ENCODE measurements at regions not wholly inside any gene's neighbourhood (a gene's known extent, or its start where the extent isn't known, plus 50 kb on each side); places are given as distances from the start of the nearest gene placed in this dataset.

- Histone ChIP-seq H3K79me2 (no peaks in the 10 kb centered on the region), H3K27me3 (no peaks in the 10 kb centered on the region), H2AFZ (no peak overlapping the region), H3K9me2 (replicated peaks; ENCODE audit: insufficient read depth) (no peaks in the 10 kb centered on the region), H3K4me1 (ENCODE audit: insufficient read depth) (no peaks in the 10 kb centered on the region), H3K4me2 (no peak overlapping the region), H4K20me1 (ENCODE audit: insufficient read depth, poor library complexity, severe bottlenecking) (no peaks in the 10 kb centered on the region), H3K36me3 (replicated peaks; ENCODE audit: insufficient read depth, low read depth) (no peaks in the 10 kb centered on the region), H3K4me3 (no peak overlapping the region), H3K27ac (no peak overlapping the region), H3K9me3 (ENCODE audit: low read depth) (no peaks in the 10 kb centered on the region)
- DNase-seq (ENCODE audit: low spot score) = no peak
- TF ChIP-seq, protein P1, sequence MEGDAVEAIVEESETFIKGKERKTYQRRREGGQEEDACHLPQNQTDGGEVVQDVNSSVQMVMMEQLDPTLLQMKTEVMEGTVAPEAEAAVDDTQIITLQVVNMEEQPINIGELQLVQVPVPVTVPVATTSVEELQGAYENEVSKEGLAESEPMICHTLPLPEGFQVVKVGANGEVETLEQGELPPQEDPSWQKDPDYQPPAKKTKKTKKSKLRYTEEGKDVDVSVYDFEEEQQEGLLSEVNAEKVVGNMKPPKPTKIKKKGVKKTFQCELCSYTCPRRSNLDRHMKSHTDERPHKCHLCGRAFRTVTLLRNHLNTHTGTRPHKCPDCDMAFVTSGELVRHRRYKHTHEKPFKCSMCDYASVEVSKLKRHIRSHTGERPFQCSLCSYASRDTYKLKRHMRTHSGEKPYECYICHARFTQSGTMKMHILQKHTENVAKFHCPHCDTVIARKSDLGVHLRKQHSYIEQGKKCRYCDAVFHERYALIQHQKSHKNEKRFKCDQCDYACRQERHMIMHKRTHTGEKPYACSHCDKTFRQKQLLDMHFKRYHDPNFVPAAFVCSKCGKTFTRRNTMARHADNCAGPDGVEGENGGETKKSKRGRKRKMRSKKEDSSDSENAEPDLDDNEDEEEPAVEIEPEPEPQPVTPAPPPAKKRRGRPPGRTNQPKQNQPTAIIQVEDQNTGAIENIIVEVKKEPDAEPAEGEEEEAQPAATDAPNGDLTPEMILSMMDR (IDR thresholded peaks at IDR 0.05; ENCODE audit: poor library complexity) = no peak
- TF ChIP-seq EZH2 (IDR thresholded peaks at IDR 0.05; ENCODE audit: borderline replicate concordance) (no peak), EZH2phosphoT487 (IDR thresholded peaks at IDR 0.05; ENCODE audit: low read depth, severe bottlenecking, unreplicated experiment) (no peak)
- 80% methylated on average over 7 of the region's 7 CpGs for WGBS (ENCODE audit: low lambda C conversion rate, missing lambda C conversion rate)
Observed at GRCh38 chr6:20313960-20314530, 87.6 kb upstream of the E2F3 start.

GRCh38 chr6:20314866-20315845 is 86.5 kb upstream of the E2F3 start:
- H3K4me1 ChIP-seq (ENCODE audit: insufficient read depth) = no peaks in the 10 kb centered on the region
- H3K36me3 ChIP-seq (replicated peaks; ENCODE audit: insufficient read depth, low read depth) = no peaks in the 10 kb centered on the region
- H4K20me1 ChIP-seq (ENCODE audit: insufficient read depth, poor library complexity, severe bottlenecking) = no peaks in the 10 kb centered on the region
- H3K4me3 ChIP-seq = no peak overlapping the region
- no peak for DNase-seq (ENCODE audit: low spot score)
- 78% methylated on average over 4 of the region's 4 CpGs for WGBS (ENCODE audit: low lambda C conversion rate, missing lambda C conversion rate)
- H3K27me3 ChIP-seq = no peaks in the 10 kb centered on the region
- TF ChIP-seq EZH2phosphoT487 (IDR thresholded peaks at IDR 0.05; ENCODE audit: low read depth, severe bottlenecking, unreplicated experiment) (no peak), EZH2 (IDR thresholded peaks at IDR 0.05; ENCODE audit: borderline replicate concordance) (no peak)
- TF ChIP-seq, protein P1 (IDR thresholded peaks at IDR 0.05; ENCODE audit: poor library complexity) = no peak
- H3K9me2 ChIP-seq (replicated peaks; ENCODE audit: insufficient read depth) = no peaks in the 10 kb centered on the region
- H3K9me3 ChIP-seq (ENCODE audit: low read depth) = no peaks in the 10 kb centered on the region
- no peaks in the 10 kb centered on the region for H3K79me2 ChIP-seq
- no peak overlapping the region for H2AFZ ChIP-seq
- H3K4me2 ChIP-seq = no peak overlapping the region
- H3K27ac ChIP-seq = peak overlapping the region; percentile 8

GRCh38 chr6:20317430-20317829 is 84.2 kb upstream of the E2F3 start:
- DNase-seq (ENCODE audit: low spot score) = no peak
- no peak overlapping the region for H2AFZ ChIP-seq
- H3K27me3 ChIP-seq = no peaks in the 10 kb centered on the region
- no peaks in the 10 kb centered on the region for H3K36me3 ChIP-seq (replicated peaks; ENCODE audit: insufficient read depth, low read depth)
- no peaks in the 10 kb centered on the region for H4K20me1 ChIP-seq (ENCODE audit: insufficient read depth, poor library complexity, severe bottlenecking)
- H3K9me2 ChIP-seq (replicated peaks; ENCODE audit: insufficient read depth) = no peaks in the 10 kb centered on the region
- no peaks in the 10 kb centered on the region for H3K4me1 ChIP-seq (ENCODE audit: insufficient read depth)
- H3K4me3 ChIP-seq = no peak overlapping the region
- 95% methylated on average over 5 of the region's 5 CpGs for WGBS (ENCODE audit: low lambda C conversion rate, missing lambda C conversion rate)
- H3K79me2 ChIP-seq = no peaks in the 10 kb centered on the region
- no peak overlapping the region for H3K4me2 ChIP-seq
- no peak overlapping the region for H3K27ac ChIP-seq
- no peak for TF ChIP-seq EZH2 (IDR thresholded peaks at IDR 0.05; ENCODE audit: borderline replicate concordance)
- H3K9me3 ChIP-seq (ENCODE audit: low read depth) = no peaks in the 10 kb centered on the region

GRCh38 chr6:20318851-20319387 is 82.8 kb upstream of the E2F3 start:
- Histone ChIP-seq H2AFZ (no peak overlapping the region), H3K27me3 (no peaks in the 10 kb centered on the region), H3K79me2 (no peaks in the 10 kb centered on the region), H3K4me2 (no peak overlapping the region), H3K36me3 (replicated peaks; ENCODE audit: insufficient read depth, low read depth) (no peaks in the 10 kb centered on the region), H4K20me1 (ENCODE audit: insufficient read depth, poor library complexity, severe bottlenecking) (no peaks in the 10 kb centered on the region), H3K27ac (no peak overlapping the region), H3K9me3 (ENCODE audit: low read depth) (no peaks in the 10 kb centered on the region), H3K4me1 (ENCODE audit: insufficient read depth) (no peaks in the 10 kb centered on the region), H3K4me3 (no peak overlapping the region), H3K9me2 (replicated peaks; ENCODE audit: insufficient read depth) (no peaks in the 10 kb centered on the region)
- no peak for TF ChIP-seq EZH2 (IDR thresholded peaks at IDR 0.05; ENCODE audit: borderline replicate concordance)
- TF ChIP-seq EZH2phosphoT487 (IDR thresholded peaks at IDR 0.05; ENCODE audit: low read depth, severe bottlenecking, unreplicated experiment) = no peak
- TF ChIP-seq, protein P1 (IDR thresholded peaks at IDR 0.05; ENCODE audit: poor library complexity) = no peak
- DNase-seq (ENCODE audit: low spot score) = no peak
- 98% methylated on average over 36 of the region's 37 CpGs for WGBS (ENCODE audit: low lambda C conversion rate, missing lambda C conversion rate)

Measured in hepatocyte (in vitro differentiated cells).